GM12892 (cell line): ENCODE measurements at regions not wholly inside any gene's neighbourhood (a gene's known extent, or its start where the extent isn't known, plus 50 kb on each side); places are given as distances from the start of the nearest gene placed in this dataset.

Experiments used
- POLR2A ChIP-seq: IDR thresholded peaks from 2 replicates; pipeline ENCODE4 v1.6.1; 2011; ENCODE audit warnings: low read depth, low read length, control low read depth
- TAF1 ChIP-seq: IDR thresholded peaks from 2 replicates; pipeline ENCODE4 v1.6.1; 2011; ENCODE audit warnings: low read depth, mild to moderate bottlenecking, control low read depth, low read length, borderline replicate concordance

DNA sequence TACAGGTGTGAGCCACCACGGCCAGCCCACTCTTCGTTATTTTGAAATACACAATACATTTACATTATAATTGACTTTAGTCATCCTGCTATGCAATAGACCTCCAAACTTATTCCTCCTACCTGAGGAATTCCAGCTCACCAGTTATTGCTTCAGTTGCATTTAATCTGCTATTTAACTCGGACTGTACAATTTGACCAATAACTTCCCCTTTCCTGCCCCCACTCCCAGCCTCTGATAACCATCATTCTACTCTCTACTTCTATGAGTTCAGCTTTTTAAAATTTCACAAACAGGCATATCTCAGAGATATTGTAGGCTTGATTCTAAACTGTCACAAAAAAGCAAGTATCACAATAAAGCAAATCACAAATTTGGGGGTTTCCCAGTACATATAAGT, 157.0 kb downstream of the COPRS start:
- TF ChIP-seq POLR2A, result no peak
- TF ChIP-seq TAF1, result no peak
